Activated T-helper 17 cell treated with anti-CD3 and anti-CD28 coated beads, Interleukin-2, amount 50 U/mL, for 72 hours (primary cell): ENCODE measurements at regions not wholly inside any gene's neighbourhood (a gene's known extent, or its start where the extent isn't known, plus 50 kb on each side); places are given as distances from the start of the nearest gene placed in this dataset.

Experiments used
- ATAC-seq: fragments of 150-1000 bp; cut with Tn5 transposase; replicated peaks from 2 replicates; pipeline ENCODE4 v1.10.0; 2021; ENCODE audit warnings: mild to moderate bottlenecking, moderate library complexity
- H3K27ac Mint-ChIP-seq: one replicate; pipeline ENCODE4 v1.8.0; 2022; ENCODE audit warnings: mixed read lengths
- H3K27me3 Mint-ChIP-seq: one replicate; pipeline ENCODE4 v1.8.0; 2022; ENCODE audit warnings: mixed read lengths
- H3K36me3 Mint-ChIP-seq: one replicate; pipeline ENCODE4 v1.8.0; 2022; ENCODE audit warnings: low read depth, mild to moderate bottlenecking, mixed read lengths
- H3K4me1 Mint-ChIP-seq: one replicate; pipeline ENCODE4 v1.8.0; 2022; ENCODE audit warnings: mixed read lengths
- H3K4me3 Mint-ChIP-seq: one replicate; pipeline ENCODE4 v1.8.0; 2022; ENCODE audit warnings: mild to moderate bottlenecking, mixed read lengths
- H3K9me3 Mint-ChIP-seq: one replicate; pipeline ENCODE4 v1.8.0; 2022; ENCODE audit warnings: mixed read lengths

DNA sequence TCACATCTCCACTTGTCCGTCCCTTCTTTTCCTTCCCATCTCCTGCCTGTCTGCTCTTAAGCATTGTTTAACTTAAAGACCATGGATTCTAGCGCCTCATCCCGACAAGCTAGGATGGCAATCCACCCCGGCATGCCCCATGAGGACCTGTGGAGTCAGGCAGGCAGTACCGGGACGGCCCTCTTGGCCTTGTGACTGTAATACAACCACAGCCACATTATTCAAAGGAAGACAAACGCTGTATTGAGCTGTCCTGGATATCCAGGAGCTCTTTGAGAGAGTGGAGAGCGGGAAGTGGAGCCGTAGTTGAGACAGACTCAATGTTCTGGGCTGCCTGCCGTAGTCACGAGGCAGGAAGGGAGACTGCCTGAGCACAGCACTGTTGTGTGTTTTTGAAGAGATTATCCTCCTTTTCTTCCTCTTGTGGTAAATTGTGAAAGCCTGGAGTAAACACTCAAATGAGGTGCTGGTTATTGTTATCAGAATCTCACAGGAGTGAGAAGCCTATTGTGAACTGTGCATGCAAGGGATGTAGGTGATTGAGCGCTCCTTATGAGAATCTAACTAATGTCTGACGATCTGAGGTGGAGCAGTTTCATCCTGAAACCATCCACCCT lies 929.8 kb upstream of the CNTNAP5 start:
- Mint-ChIP-seq H3K9me3 (peaks cover 20% of the 10 kb centered on the region), H3K4me3 (no peak overlapping the region), H3K27ac (no peak overlapping the region), H3K27me3 (no peaks in the 10 kb centered on the region), H3K36me3 (no peaks in the 10 kb centered on the region), H3K4me1 (no peaks in the 10 kb centered on the region)
- no peak for ATAC-seq

- ATAC-seq = no peak
- Mint-ChIP-seq H3K4me1 (no peaks in the 10 kb centered on the region), H3K36me3 (no peaks in the 10 kb centered on the region), H3K9me3 (peaks cover 15% of the 10 kb centered on the region), H3K4me3 (no peak overlapping the region), H3K27ac (no peak overlapping the region), H3K27me3 (no peaks in the 10 kb centered on the region)
Measured at GRCh38 chr2:123098619-123099018, 926.5 kb upstream of the CNTNAP5 start.

DNA sequence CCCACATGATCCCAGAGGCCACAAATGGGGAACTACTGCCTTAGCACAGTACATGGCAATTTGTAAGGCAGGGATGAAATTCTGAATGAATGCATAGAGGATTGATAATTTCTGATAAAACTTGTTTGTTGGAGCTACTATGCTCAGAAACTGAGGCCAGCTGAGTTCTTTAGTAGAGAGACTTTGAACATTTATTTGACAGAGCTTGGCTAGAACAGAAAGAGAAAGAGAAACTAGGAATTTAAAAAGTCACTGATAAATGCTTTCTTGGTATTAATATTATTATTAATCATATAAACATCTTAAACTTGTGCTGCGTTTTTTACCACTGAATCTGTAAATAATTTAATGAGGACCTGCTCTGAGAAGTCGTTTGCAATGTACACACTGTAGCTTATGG lies 923.7 kb upstream of the CNTNAP5 start:
- H3K4me1 Mint-ChIP-seq = no peaks in the 10 kb centered on the region
- no peaks in the 10 kb centered on the region for H3K36me3 Mint-ChIP-seq
- H3K27me3 Mint-ChIP-seq = no peaks in the 10 kb centered on the region

DNA sequence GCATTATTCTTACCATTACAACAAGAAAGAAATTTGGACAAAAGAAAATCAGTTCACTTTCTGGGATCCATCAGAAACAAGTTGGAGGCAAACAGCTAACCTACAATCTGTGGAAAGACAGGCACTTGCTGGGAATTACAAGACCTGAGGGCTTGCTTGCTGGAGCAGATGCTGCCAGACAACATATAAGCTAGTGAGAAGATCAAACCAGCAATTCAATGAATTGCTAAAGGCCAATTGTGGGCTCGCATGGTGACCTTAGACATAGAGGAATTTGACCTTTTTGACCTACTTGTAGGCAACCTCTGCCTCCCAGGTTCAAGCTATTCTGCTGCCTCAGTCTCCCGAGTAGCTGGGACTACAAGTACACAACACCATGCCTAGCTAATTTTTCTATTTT lies 921.2 kb upstream of the CNTNAP5 start:
- Mint-ChIP-seq H3K9me3 (peaks cover 7% of the 10 kb centered on the region), H3K27ac (no peak overlapping the region), H3K27me3 (no peaks in the 10 kb centered on the region), H3K4me1 (no peaks in the 10 kb centered on the region), H3K36me3 (no peaks in the 10 kb centered on the region), H3K4me3 (no peak overlapping the region)
- no peak for ATAC-seq

More for the DNA sequence above, 923.7 kb upstream of the CNTNAP5 start:
- Mint-ChIP-seq H3K4me3 (no peak overlapping the region), H3K9me3 (peaks cover 7% of the 10 kb centered on the region), H3K27ac (no peak overlapping the region)
- ATAC-seq = no peak

GRCh38 chr2:123116595-123116994 lies 908.5 kb upstream of the CNTNAP5 start:
- no peak overlapping the region for H3K27ac Mint-ChIP-seq
- no peaks in the 10 kb centered on the region for H3K36me3 Mint-ChIP-seq

GRCh38 chr2:123127236-123127635 lies 897.9 kb upstream of the CNTNAP5 start:
- Mint-ChIP-seq H3K36me3 (no peaks in the 10 kb centered on the region), H3K9me3 (peaks cover 15% of the 10 kb centered on the region), H3K4me1 (no peaks in the 10 kb centered on the region), H3K4me3 (no peak overlapping the region), H3K27me3 (no peaks in the 10 kb centered on the region), H3K27ac (no peak overlapping the region)
- ATAC-seq = no peak

More at GRCh38 chr2:123116595-123116994, 908.5 kb upstream of the CNTNAP5 start:
- Mint-ChIP-seq H3K9me3 (peaks cover 7% of the 10 kb centered on the region), H3K4me3 (no peak overlapping the region), H3K27me3 (no peaks in the 10 kb centered on the region), H3K4me1 (no peaks in the 10 kb centered on the region)
- no peak for ATAC-seq

GRCh38 chr2:123128951-123129350 lies 896.1 kb upstream of the CNTNAP5 start:
- Mint-ChIP-seq H3K4me3 (no peak overlapping the region), H3K9me3 (peaks cover 15% of the 10 kb centered on the region)

DNA sequence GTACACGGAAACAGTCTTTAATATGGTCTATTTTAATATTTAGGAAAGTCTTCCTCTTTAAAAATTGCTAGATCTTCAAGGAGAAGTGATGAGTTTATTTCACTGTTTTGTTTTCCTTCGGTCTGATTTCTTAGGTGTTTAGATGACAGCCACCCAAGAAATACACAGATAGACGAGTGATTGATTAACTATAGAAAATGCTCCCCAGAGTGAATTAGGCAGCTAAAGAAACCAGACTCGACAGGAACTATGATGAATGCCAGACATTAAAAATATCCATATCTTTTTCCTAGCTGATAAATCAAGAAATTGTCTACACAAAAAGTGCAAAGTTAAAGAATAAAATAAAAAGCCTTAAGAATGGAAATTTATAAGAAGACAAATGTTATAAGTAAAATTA lies 888.7 kb upstream of the CNTNAP5 start:
- no peaks in the 10 kb centered on the region for H3K4me1 Mint-ChIP-seq
- H3K4me3 Mint-ChIP-seq = no peak overlapping the region
- ATAC-seq = no peak
- no peaks in the 10 kb centered on the region for H3K27me3 Mint-ChIP-seq
- H3K27ac Mint-ChIP-seq = no peak overlapping the region
- peaks cover 20% of the 10 kb centered on the region for H3K9me3 Mint-ChIP-seq
- no peaks in the 10 kb centered on the region for H3K36me3 Mint-ChIP-seq

More at GRCh38 chr2:123128951-123129350, 896.1 kb upstream of the CNTNAP5 start:
- no peaks in the 10 kb centered on the region for H3K27me3 Mint-ChIP-seq
- H3K4me1 Mint-ChIP-seq = no peaks in the 10 kb centered on the region
- ATAC-seq = no peak
- H3K27ac Mint-ChIP-seq = no peak overlapping the region
- H3K36me3 Mint-ChIP-seq = no peaks in the 10 kb centered on the region

- Mint-ChIP-seq H3K9me3 (peaks cover 13% of the 10 kb centered on the region), H3K36me3 (no peaks in the 10 kb centered on the region), H3K4me1 (no peaks in the 10 kb centered on the region), H3K4me3 (no peak overlapping the region), H3K27me3 (no peaks in the 10 kb centered on the region), H3K27ac (no peak overlapping the region)
- no peak for ATAC-seq
Measured at GRCh38 chr2:123144082-123144481, 881.0 kb upstream of the CNTNAP5 start.

DNA sequence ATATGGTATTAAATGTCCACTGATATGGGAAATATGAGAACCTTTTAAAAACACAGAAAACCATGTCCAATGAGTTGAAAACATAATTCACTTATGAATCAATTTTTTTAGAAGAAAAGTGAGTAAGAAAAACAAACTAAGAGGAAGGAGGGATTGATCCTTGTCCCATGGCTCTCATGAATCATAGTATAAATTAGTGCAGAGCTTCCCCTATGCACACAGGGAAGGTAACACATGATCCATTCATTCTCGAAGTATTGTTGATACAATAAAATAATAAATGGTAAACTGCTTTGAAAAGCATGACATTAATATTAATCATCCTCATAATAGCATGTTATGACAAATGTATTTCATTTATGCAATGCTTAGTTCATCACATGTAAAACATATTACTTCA lies 872.0 kb upstream of the CNTNAP5 start:
- no peaks in the 10 kb centered on the region for H3K27me3 Mint-ChIP-seq
- no peak overlapping the region for H3K27ac Mint-ChIP-seq
- H3K36me3 Mint-ChIP-seq = no peaks in the 10 kb centered on the region
- H3K4me1 Mint-ChIP-seq = no peaks in the 10 kb centered on the region
- H3K4me3 Mint-ChIP-seq = no peak overlapping the region
- ATAC-seq = no peak
- peaks cover 8% of the 10 kb centered on the region for H3K9me3 Mint-ChIP-seq

DNA sequence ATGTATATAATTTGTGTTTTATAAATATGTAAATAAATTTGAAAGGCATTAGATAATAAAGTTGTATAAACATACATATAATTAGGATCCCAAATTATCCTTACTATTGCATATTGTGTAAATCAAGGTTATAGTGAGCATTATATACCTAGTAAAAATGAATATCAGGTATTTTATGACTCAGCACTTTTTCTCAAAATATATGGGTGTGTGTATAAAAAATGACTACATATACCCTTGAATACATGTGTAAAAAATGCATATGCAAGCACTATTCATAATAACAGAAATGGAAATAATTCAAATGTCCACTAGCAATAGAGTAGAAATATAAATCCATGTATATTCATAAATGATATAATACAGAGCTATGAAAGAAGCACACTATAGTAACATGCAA lies 870.9 kb upstream of the CNTNAP5 start:
- no peak overlapping the region for H3K4me3 Mint-ChIP-seq
- H3K27me3 Mint-ChIP-seq = no peaks in the 10 kb centered on the region
- no peak overlapping the region for H3K27ac Mint-ChIP-seq
- H3K36me3 Mint-ChIP-seq = no peaks in the 10 kb centered on the region
- ATAC-seq = no peak
- peaks cover 12% of the 10 kb centered on the region for H3K9me3 Mint-ChIP-seq
- H3K4me1 Mint-ChIP-seq = no peaks in the 10 kb centered on the region

DNA sequence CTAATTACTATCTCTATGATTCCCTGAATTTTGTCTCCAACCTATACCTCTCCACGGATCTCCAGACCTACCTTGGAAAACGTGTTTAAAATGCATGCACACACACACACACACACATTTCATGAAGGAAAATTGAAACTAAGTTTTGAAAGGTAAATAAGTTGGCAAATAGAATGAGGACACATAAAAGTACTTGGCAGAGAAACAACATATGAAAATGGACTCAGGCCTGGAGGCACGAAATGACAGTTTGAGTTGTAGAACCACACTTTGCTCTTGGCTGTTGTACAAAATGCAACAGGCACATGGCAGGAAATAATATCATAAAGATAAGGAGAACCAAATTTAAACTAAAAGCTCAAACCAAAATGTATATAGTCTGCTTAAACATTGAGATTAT lies 868.1 kb upstream of the CNTNAP5 start:
- no peak overlapping the region for H3K27ac Mint-ChIP-seq
- no peaks in the 10 kb centered on the region for H3K36me3 Mint-ChIP-seq
- ATAC-seq = no peak
- H3K4me3 Mint-ChIP-seq = no peak overlapping the region
- H3K27me3 Mint-ChIP-seq = no peaks in the 10 kb centered on the region
- no peaks in the 10 kb centered on the region for H3K4me1 Mint-ChIP-seq
- H3K9me3 Mint-ChIP-seq = peaks cover 8% of the 10 kb centered on the region

- ATAC-seq = no peak
- H3K9me3 Mint-ChIP-seq = peaks cover 14% of the 10 kb centered on the region
- no peaks in the 10 kb centered on the region for H3K27me3 Mint-ChIP-seq
- H3K27ac Mint-ChIP-seq = no peak overlapping the region
- H3K36me3 Mint-ChIP-seq = no peaks in the 10 kb centered on the region
- H3K4me1 Mint-ChIP-seq = no peaks in the 10 kb centered on the region
- no peak overlapping the region for H3K4me3 Mint-ChIP-seq
Measured at GRCh38 chr2:123162400-123163016, 862.6 kb upstream of the CNTNAP5 start.

DNA sequence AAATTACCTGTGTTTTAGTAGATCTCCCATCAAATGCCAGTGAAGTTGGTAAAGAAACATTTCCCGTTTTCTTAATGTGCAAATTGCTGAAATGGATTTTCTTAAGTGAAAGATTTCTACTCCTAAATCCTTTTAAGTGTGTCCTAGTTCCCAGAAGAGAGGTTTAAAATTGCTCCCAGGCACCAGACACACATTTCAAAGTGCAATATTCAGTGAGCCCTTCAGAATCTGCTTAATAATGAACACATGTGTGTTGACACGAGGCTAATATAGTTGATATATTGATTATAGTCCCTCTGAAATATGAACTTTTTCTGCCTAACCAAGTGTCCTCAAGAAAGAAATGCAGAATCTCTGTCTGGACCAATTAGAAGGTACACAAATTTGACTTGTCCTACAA lies 861.7 kb upstream of the CNTNAP5 start:
- Mint-ChIP-seq H3K9me3 (peaks cover 19% of the 10 kb centered on the region), H3K27ac (no peak overlapping the region), H3K27me3 (no peaks in the 10 kb centered on the region), H3K4me1 (no peaks in the 10 kb centered on the region), H3K4me3 (no peak overlapping the region), H3K36me3 (no peaks in the 10 kb centered on the region)
- ATAC-seq = no peak

DNA sequence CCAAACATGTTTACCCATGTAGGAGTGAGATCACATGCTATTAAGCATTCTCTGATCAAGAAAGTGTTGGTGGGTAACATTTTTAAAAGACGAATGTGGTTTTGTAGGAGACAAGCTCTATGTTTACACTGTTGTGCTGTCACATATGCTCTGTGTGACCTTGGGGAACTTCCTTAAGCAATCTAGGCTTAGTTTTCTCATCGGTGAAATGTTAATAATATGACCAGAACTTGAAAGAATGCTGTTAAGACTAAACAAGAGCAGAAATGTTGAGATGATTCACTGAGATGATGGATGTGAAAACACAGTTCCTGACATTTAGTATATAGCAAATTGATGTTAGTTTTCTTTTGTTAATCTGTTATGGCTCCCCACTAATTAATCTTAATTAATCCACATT lies 860.9 kb upstream of the CNTNAP5 start:
- peaks cover 17% of the 10 kb centered on the region for H3K9me3 Mint-ChIP-seq
- no peak for ATAC-seq
- no peaks in the 10 kb centered on the region for H3K36me3 Mint-ChIP-seq
- H3K4me3 Mint-ChIP-seq = no peak overlapping the region
- H3K4me1 Mint-ChIP-seq = no peaks in the 10 kb centered on the region
- H3K27me3 Mint-ChIP-seq = no peaks in the 10 kb centered on the region
- no peak overlapping the region for H3K27ac Mint-ChIP-seq
